Activated CD8-positive, alpha-beta memory T cell treated with anti-CD3 and anti-CD28 coated beads, Interleukin-2, amount 10 ng/mL, durations not matched to agents 7 days and 5 days (primary cell): ENCODE measurements at regions not wholly inside any gene's neighbourhood (a gene's known extent, or its start where the extent isn't known, plus 50 kb on each side); places are given as distances from the start of the nearest gene placed in this dataset.

Source experiments
- ATAC-seq: fragments of 150-1000 bp; cut with Tn5 transposase; one replicate; pipeline ENCODE4 v1.10.0; 2021; ENCODE audit warnings: moderate library complexity
- CTCF ChIA-PET: fragments of 350-600 bp; sonication (Branson Sonifier 250); formaldehyde crosslinking; loops from one replicate; lab custom pipeline; 2021; ENCODE audit warnings: antibody characterized with exemption; lab: Charles Lee
- DNase-seq: peaks from one replicate; pipeline ENCODE4 v3.0.0-alpha.2; 2020
- H3K27ac Mint-ChIP-seq: one replicate; pipeline ENCODE4 v1.8.0; 2021; ENCODE audit warnings: mild to moderate bottlenecking, mixed read lengths
- H3K27me3 Mint-ChIP-seq: one replicate; pipeline ENCODE4 v1.8.0; 2021; ENCODE audit warnings: mixed read lengths
- H3K36me3 Mint-ChIP-seq: one replicate; pipeline ENCODE4 v1.8.0; 2021; ENCODE audit warnings: mild to moderate bottlenecking, mixed read lengths
- H3K4me1 Mint-ChIP-seq: one replicate; pipeline ENCODE4 v1.8.0; 2021; ENCODE audit warnings: mixed read lengths
- H3K4me3 Mint-ChIP-seq: one replicate; pipeline ENCODE4 v1.8.0; 2021; ENCODE audit warnings: mild to moderate bottlenecking, moderate library complexity, mixed read lengths
- H3K9me3 Mint-ChIP-seq: one replicate; pipeline ENCODE4 v1.8.0; 2022; ENCODE audit warnings: low read depth, mixed read lengths

- CTCF ChIA-PET, result no interaction called here
- ATAC-seq, result no peak
- Mint-ChIP-seq H3K27ac (no peak overlapping the region), H3K9me3 (no peaks in the 10 kb centered on the region), H3K4me1 (no peaks in the 10 kb centered on the region), H3K4me3 (no peak overlapping the region), H3K36me3 (no peaks in the 10 kb centered on the region), H3K27me3 (no peaks in the 10 kb centered on the region)
- DNase-seq, result no peak
Observed at GRCh38 chr14:96931751-96932150, 134.6 kb downstream of the VRK1 start.

- DNase-seq, result no peak
- CTCF ChIA-PET, result no interaction called here
- H3K27ac Mint-ChIP-seq, result no peak overlapping the region
- no peaks in the 10 kb centered on the region for H3K9me3 Mint-ChIP-seq
- no peak for ATAC-seq
- H3K27me3 Mint-ChIP-seq, result no peaks in the 10 kb centered on the region
- H3K4me1 Mint-ChIP-seq, result no peaks in the 10 kb centered on the region
- no peak overlapping the region for H3K4me3 Mint-ChIP-seq
- H3K36me3 Mint-ChIP-seq, result no peaks in the 10 kb centered on the region
Observed at GRCh38 chr14:96934638-96935330, 137.6 kb downstream of the VRK1 start.

DNA sequence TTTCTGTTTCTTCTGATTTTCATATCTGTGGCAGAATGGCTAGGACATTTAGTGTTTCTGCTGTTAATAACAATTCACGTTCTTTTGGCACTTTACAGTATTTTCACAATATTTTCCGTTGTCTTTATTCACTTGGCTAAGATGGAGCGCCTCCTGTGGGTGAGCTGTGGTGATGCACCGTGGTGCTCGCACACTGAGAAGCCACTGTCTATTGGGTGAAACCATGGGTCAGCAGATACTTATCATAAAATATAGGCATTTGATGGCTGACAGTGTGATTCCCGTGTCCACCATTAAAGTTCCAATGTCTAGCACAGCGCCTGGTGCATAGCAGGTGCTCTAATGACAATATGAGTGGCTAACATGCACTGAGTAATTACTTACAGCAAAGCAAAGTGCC lies 141.8 kb downstream of the VRK1 start:
- no peaks in the 10 kb centered on the region for H3K27me3 Mint-ChIP-seq
- H3K4me1 Mint-ChIP-seq, result no peaks in the 10 kb centered on the region
- H3K9me3 Mint-ChIP-seq, result no peaks in the 10 kb centered on the region
- H3K36me3 Mint-ChIP-seq, result no peaks in the 10 kb centered on the region
- H3K27ac Mint-ChIP-seq, result no peak overlapping the region
- ATAC-seq (no peak), DNase-seq (no peak)
- CTCF ChIA-PET, result no interaction called here
- H3K4me3 Mint-ChIP-seq, result no peak overlapping the region

DNA sequence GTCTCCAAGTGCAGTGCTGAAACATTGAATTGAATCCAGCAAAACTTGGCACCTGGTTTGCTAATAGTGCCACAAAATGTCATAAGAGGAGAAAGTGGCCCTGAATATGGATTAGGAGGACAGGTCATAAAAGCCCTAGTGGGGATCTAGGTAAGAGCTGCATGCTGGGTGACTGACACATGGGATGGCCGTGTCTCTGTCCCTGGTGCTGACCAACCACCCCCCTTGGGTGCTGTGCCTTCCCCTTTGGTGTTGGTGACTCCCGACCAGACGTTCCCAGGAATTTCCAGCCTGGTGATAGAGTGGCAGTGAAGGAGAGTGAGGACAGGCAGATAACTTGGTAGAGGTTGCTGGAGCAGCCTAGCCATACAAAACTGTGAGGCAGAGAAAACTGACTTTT lies 142.8 kb downstream of the VRK1 start:
- CTCF ChIA-PET, result no interaction called here
- H3K4me1 Mint-ChIP-seq, result no peaks in the 10 kb centered on the region
- no peaks in the 10 kb centered on the region for H3K27me3 Mint-ChIP-seq
- no peak overlapping the region for H3K4me3 Mint-ChIP-seq
- DNase-seq, result no peak
- H3K36me3 Mint-ChIP-seq, result no peaks in the 10 kb centered on the region
- H3K9me3 Mint-ChIP-seq, result no peaks in the 10 kb centered on the region
- no peak for ATAC-seq
- H3K27ac Mint-ChIP-seq, result no peak overlapping the region

- Mint-ChIP-seq H3K4me3 (no peak overlapping the region), H3K36me3 (peaks cover 2% of the 10 kb centered on the region), H3K4me1 (peaks cover 7% of the 10 kb centered on the region), H3K27me3 (no peaks in the 10 kb centered on the region), H3K9me3 (no peaks in the 10 kb centered on the region), H3K27ac (no peak overlapping the region)
- CTCF ChIA-PET, result interaction anchor here (1.3 kb wide), 1 partner anchor 16 kb away, joined by 3 read pairs; no protein-coding TSS in a partner anchor
- no peak for ATAC-seq
- DNase-seq, result no peak
Observed at GRCh38 chr14:96944297-96944696, 147.1 kb downstream of the VRK1 start.

- DNase-seq (no peak), ATAC-seq (no peak)
- Mint-ChIP-seq H3K4me3 (no peak overlapping the region), H3K27me3 (no peaks in the 10 kb centered on the region), H3K9me3 (no peaks in the 10 kb centered on the region), H3K27ac (no peak overlapping the region), H3K4me1 (peaks cover 13% of the 10 kb centered on the region), H3K36me3 (peaks cover 2% of the 10 kb centered on the region)
- CTCF ChIA-PET, result no interaction called here
Observed at GRCh38 chr14:96945721-96946120, 148.5 kb downstream of the VRK1 start.

- ATAC-seq, result no peak
- no peaks in the 10 kb centered on the region for H3K27me3 Mint-ChIP-seq
- DNase-seq, result peak; percentile 33
- CTCF ChIA-PET, result no interaction called here
- H3K4me1 Mint-ChIP-seq, result peaks cover 13% of the 10 kb centered on the region
- no peaks in the 10 kb centered on the region for H3K9me3 Mint-ChIP-seq
- H3K36me3 Mint-ChIP-seq, result peaks cover 9% of the 10 kb centered on the region
- H3K27ac Mint-ChIP-seq, result no peak overlapping the region
- H3K4me3 Mint-ChIP-seq, result no peak overlapping the region
Observed at GRCh38 chr14:96949594-96949993, 152.4 kb downstream of the VRK1 start.

GRCh38 chr14:96951511-96951910 lies 154.3 kb downstream of the VRK1 start:
- Mint-ChIP-seq H3K27me3 (no peaks in the 10 kb centered on the region), H3K4me1 (peaks cover 6% of the 10 kb centered on the region), H3K9me3 (no peaks in the 10 kb centered on the region), H3K4me3 (no peak overlapping the region), H3K27ac (no peak overlapping the region), H3K36me3 (peaks cover 9% of the 10 kb centered on the region)
- CTCF ChIA-PET, result no interaction called here
- no peak for ATAC-seq
- no peak for DNase-seq

DNA sequence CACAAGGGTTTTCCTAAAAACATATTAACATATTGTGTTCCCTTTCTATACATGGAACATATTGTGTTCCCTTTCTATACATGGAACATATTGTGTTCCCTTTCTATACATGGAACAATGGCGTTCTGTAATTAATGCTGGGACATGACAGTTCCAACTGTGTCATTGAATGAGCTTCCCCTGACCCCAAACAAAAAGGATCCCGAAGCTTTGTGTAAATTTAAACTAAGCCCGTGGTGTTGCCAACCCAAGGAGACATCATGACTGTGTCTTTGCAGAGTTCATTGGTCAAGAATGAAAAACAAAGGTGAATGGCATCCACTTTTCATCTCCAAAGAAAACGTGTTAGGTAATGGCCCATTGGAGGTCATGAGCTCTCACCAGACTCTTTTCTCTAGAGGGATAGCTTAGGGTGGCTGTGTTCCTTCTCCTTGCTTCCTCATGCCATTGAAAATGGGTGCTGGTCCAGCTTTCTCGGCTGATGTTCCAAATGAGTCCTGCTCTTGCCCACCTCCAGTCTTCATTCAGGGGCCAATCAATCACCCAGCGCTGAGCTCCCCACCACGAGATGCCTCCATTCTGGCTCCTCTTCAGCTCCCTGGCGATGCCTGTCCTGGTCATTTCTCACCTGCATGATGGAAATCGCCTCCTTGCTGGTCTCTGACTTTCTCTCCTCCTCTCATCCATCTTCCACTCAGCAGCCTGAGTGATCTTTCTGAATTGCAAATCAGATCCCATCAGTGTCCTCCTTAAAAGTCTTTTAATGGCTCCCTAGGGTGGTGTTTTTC lies 156.1 kb downstream of the VRK1 start:
- ATAC-seq, result no peak

DNA sequence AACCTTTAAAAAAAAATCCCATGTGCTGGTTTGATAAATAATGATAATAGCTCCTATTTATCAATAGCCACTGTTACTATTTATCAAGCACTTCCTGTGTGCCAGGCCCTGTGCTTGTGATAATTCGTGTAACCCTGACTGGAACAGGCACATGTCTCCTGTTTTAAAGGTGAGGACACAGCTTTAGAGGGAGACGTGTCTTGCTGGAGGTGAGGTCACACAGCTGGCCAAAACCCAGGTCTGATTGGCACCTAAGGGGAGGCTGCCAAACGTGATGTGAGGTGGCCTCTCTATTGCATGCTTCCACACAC lies 156.6 kb downstream of the VRK1 start:
- H3K36me3 Mint-ChIP-seq, result peaks cover 6% of the 10 kb centered on the region
- H3K4me3 Mint-ChIP-seq, result no peak overlapping the region
- peaks cover 6% of the 10 kb centered on the region for H3K4me1 Mint-ChIP-seq
- CTCF ChIA-PET, result no interaction called here
- no peak overlapping the region for H3K27ac Mint-ChIP-seq
- H3K27me3 Mint-ChIP-seq, result no peaks in the 10 kb centered on the region
- DNase-seq (no peak), ATAC-seq (no peak)
- H3K9me3 Mint-ChIP-seq, result no peaks in the 10 kb centered on the region

More for the DNA sequence above, 156.1 kb downstream of the VRK1 start:
- no peak overlapping the region for H3K4me3 Mint-ChIP-seq
- CTCF ChIA-PET, result no interaction called here
- no peak for DNase-seq
- H3K27ac Mint-ChIP-seq, result no peak overlapping the region
- H3K9me3 Mint-ChIP-seq, result no peaks in the 10 kb centered on the region
- peaks cover 6% of the 10 kb centered on the region for H3K4me1 Mint-ChIP-seq
- H3K36me3 Mint-ChIP-seq, result peaks cover 8% of the 10 kb centered on the region
- H3K27me3 Mint-ChIP-seq, result no peaks in the 10 kb centered on the region

GRCh38 chr14:96956464-96957239 lies 159.5 kb downstream of the VRK1 start:
- ATAC-seq (no peak), DNase-seq (no peak)
- no peaks in the 10 kb centered on the region for H3K27me3 Mint-ChIP-seq
- no peak overlapping the region for H3K27ac Mint-ChIP-seq
- H3K4me1 Mint-ChIP-seq, result peaks cover 2% of the 10 kb centered on the region
- H3K9me3 Mint-ChIP-seq, result peaks cover 6% of the 10 kb centered on the region
- no peak overlapping the region for H3K4me3 Mint-ChIP-seq
- H3K36me3 Mint-ChIP-seq, result peaks cover 12% of the 10 kb centered on the region
- CTCF ChIA-PET, result no interaction called here

GRCh38 chr14:96958057-96958456 lies 160.9 kb downstream of the VRK1 start:
- no peak for ATAC-seq
- peaks cover 21% of the 10 kb centered on the region for H3K36me3 Mint-ChIP-seq
- DNase-seq, result no peak
- no peak overlapping the region for H3K27ac Mint-ChIP-seq
- no peaks in the 10 kb centered on the region for H3K27me3 Mint-ChIP-seq
- H3K9me3 Mint-ChIP-seq, result peaks cover 9% of the 10 kb centered on the region
- H3K4me3 Mint-ChIP-seq, result no peak overlapping the region
- peaks cover 15% of the 10 kb centered on the region for H3K4me1 Mint-ChIP-seq
- CTCF ChIA-PET, result no interaction called here

DNA sequence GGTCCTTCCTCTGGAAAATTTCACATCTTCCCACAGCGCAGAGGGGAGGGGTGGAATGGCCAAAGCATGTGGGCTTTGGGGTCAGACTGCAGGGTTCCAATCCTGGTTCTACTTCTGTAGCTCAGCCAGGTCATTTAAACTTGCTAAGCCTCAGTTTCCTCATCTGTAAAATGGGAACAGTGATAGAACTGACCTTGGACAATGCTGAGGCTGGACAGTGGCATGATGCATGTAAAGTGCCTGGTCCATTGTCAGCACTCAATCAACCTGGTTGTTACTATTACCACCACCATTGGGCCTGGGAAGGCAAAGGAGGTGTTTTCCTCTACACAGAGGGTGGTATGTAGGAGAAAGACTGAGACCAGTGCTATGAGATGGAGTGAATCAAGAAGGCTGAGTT lies 162.8 kb downstream of the VRK1 start:
- Mint-ChIP-seq H3K36me3 (peaks cover 25% of the 10 kb centered on the region), H3K27ac (no peak overlapping the region), H3K4me1 (peaks cover 15% of the 10 kb centered on the region), H3K4me3 (no peak overlapping the region), H3K9me3 (peaks cover 10% of the 10 kb centered on the region), H3K27me3 (no peaks in the 10 kb centered on the region)
- DNase-seq (no peak), ATAC-seq (no peak)
- CTCF ChIA-PET, result no interaction called here
